ENCODE measurements at regions not wholly inside any gene's neighbourhood (a gene's known extent, or its start where the extent isn't known, plus 50 kb on each side); places are given as distances from the start of the nearest gene placed in this dataset.

DNA sequence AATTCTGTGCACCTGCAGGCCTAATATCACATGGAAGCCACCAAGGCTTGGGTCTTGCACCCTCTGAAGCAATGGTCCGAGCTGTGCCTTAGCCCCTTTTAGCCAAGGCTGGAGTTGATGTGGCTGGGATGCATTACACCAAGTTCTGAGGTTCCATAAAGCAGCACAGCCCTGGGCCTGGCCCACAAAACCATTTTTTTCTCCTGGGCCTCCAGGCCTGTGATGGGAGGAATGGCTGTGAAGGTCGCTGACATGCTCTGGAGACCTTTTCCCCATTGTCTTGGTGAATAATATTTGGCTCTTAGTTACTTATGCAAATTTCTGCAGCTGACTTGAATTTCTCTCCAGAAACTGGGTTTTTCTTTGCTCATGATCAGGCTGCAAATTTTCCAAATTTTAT is 167.3 kb downstream of the HTR1A start (continued):
- TF ChIP-seq, protein P1, sequence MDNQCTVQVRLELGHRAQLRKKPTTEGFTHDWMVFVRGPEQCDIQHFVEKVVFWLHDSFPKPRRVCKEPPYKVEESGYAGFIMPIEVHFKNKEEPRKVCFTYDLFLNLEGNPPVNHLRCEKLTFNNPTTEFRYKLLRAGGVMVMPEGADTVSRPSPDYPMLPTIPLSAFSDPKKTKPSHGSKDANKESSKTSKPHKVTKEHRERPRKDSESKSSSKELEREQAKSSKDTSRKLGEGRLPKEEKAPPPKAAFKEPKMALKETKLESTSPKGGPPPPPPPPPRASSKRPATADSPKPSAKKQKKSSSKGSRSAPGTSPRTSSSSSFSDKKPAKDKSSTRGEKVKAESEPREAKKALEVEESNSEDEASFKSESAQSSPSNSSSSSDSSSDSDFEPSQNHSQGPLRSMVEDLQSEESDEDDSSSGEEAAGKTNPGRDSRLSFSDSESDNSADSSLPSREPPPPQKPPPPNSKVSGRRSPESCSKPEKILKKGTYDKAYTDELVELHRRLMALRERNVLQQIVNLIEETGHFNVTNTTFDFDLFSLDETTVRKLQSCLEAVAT (IDR thresholded peaks at IDR 0.05): no peak
- no peak for TF ChIP-seq LARP7 (IDR thresholded peaks at IDR 0.05)
- no peak for TF ChIP-seq POLR2AphosphoS5 (IDR thresholded peaks at IDR 0.05; ENCODE audit: low read length)
- TF ChIP-seq, protein P2, sequence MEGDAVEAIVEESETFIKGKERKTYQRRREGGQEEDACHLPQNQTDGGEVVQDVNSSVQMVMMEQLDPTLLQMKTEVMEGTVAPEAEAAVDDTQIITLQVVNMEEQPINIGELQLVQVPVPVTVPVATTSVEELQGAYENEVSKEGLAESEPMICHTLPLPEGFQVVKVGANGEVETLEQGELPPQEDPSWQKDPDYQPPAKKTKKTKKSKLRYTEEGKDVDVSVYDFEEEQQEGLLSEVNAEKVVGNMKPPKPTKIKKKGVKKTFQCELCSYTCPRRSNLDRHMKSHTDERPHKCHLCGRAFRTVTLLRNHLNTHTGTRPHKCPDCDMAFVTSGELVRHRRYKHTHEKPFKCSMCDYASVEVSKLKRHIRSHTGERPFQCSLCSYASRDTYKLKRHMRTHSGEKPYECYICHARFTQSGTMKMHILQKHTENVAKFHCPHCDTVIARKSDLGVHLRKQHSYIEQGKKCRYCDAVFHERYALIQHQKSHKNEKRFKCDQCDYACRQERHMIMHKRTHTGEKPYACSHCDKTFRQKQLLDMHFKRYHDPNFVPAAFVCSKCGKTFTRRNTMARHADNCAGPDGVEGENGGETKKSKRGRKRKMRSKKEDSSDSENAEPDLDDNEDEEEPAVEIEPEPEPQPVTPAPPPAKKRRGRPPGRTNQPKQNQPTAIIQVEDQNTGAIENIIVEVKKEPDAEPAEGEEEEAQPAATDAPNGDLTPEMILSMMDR (IDR thresholded peaks at IDR 0.05 in 2 of 3, conservative IDR thresholded peaks at IDR 0.05 in 1 of 3; ENCODE audit: control insufficient read depth in 2 of 3, extremely low read depth in 1 of 3, insufficient read depth in 1 of 3, low read depth in 3 of 3, low read length in 3 of 3): no peak
- TF ChIP-seq ETV6 (conservative IDR thresholded peaks at IDR 0.05 in 1 of 2, IDR thresholded peaks at IDR 0.05 in 1 of 2; ENCODE audit: borderline replicate concordance in 1 of 2, low read depth in 1 of 2): no peak
- TF ChIP-seq, protein P3, sequence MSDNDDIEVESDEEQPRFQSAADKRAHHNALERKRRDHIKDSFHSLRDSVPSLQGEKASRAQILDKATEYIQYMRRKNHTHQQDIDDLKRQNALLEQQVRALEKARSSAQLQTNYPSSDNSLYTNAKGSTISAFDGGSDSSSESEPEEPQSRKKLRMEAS (IDR thresholded peaks at IDR 0.05; ENCODE audit: low read depth, low read length): no peak
- no peak for TF ChIP-seq ASH2L (IDR thresholded peaks at IDR 0.05; ENCODE audit: borderline replicate concordance, low read depth)

DNA sequence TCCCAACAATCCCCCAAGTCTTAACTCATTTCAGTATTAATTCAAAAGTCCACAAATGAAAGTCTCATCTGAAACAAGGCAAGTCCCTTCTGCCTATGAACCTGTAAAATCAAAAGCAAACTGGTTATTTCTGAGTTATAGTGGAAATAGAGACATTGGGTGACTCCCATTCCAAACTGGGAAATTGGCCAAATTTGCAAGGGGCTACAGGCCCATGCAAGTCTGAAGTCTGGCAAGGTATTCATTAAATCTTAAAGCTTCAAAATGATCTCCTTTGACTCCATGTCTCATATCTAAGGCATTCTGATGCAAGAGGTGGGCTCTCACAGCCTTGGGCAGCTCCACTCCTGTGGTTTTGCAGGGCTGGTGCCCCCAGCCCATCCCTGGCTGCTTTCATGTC is 167.9 kb downstream of the HTR1A start:
- H3K4me1 ChIP-seq (ENCODE audit: control insufficient read depth, insufficient read depth, low read length): no peaks in the 10 kb centered on the region
- no peak overlapping the region for H2AFZ ChIP-seq (ENCODE audit: control insufficient read depth, low read depth, low read length)
- intact Hi-C loops (cut with micrococcal nuclease; ENCODE audit: unreplicated experiment): no loop called here
- no peak overlapping the region for H3K4me3 ChIP-seq
- no peak for FAIRE-seq
- ChIA-PET SMC1A (ENCODE audit: uncharacterized antibody, unreplicated experiment) (no interaction called here), POLR2A (no interaction called here), RAD21 (ENCODE audit: unreplicated experiment) (no interaction called here), CTCF (no interaction called here)
- no peak for ATAC-seq
- no peaks in the 10 kb centered on the region for H3K9me3 ChIP-seq (replicated peaks; ENCODE audit: control insufficient read depth, insufficient read depth, low read length)
- no TSS peak for BruUV-seq (replicated peaks)
- H3K9ac ChIP-seq (ENCODE audit: control insufficient read depth, insufficient read depth, low read length): no peak overlapping the region
- no peak overlapping the region for H3K27ac ChIP-seq (ENCODE audit: control insufficient read depth, insufficient read depth)
- in situ Hi-C loops (cut with MboI): no loop called here
- H3K36me3 ChIP-seq (ENCODE audit: control insufficient read depth in 2 of 2, insufficient read depth in 2 of 2, low read length in 1 of 2): no peaks in the 10 kb centered on the region
- H3K4me2 ChIP-seq (ENCODE audit: control insufficient read depth, insufficient read depth): no peak overlapping the region
- no peaks in the 10 kb centered on the region for H3K27me3 ChIP-seq (replicated peaks in 1 of 2; ENCODE audit: control insufficient read depth in 2 of 2, insufficient read depth in 2 of 2, low read length in 1 of 2)
- no peaks in the 10 kb centered on the region for H3K79me2 ChIP-seq (ENCODE audit: control insufficient read depth, insufficient read depth, low read length)
- no peaks in the 10 kb centered on the region for H4K20me1 ChIP-seq (ENCODE audit: control insufficient read depth, insufficient read depth)
- no peak for DNase-seq (ENCODE audit: low read depth, low spot score)
- TF ChIP-seq CBFB (IDR thresholded peaks at IDR 0.05; ENCODE audit: low read depth) (no peak), MYB (IDR thresholded peaks at IDR 0.05; ENCODE audit: borderline replicate concordance, low read depth, low read length) (no peak), MTA3 (IDR thresholded peaks at IDR 0.05; ENCODE audit: borderline replicate concordance, low read length) (no peak), TAF1 (IDR thresholded peaks at IDR 0.05; ENCODE audit: borderline replicate concordance, low read depth, low read length) (no peak), HDAC2 (IDR thresholded peaks at IDR 0.05) (no peak), ZNF274 (IDR thresholded peaks at IDR 0.05; ENCODE audit: insufficient read depth, insufficient read length) (no peak)
- TF ChIP-seq, protein P4, sequence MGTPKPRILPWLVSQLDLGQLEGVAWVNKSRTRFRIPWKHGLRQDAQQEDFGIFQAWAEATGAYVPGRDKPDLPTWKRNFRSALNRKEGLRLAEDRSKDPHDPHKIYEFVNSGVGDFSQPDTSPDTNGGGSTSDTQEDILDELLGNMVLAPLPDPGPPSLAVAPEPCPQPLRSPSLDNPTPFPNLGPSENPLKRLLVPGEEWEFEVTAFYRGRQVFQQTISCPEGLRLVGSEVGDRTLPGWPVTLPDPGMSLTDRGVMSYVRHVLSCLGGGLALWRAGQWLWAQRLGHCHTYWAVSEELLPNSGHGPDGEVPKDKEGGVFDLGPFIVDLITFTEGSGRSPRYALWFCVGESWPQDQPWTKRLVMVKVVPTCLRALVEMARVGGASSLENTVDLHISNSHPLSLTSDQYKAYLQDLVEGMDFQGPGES (IDR thresholded peaks at IDR 0.05): no peak
- TF ChIP-seq, protein P5, sequence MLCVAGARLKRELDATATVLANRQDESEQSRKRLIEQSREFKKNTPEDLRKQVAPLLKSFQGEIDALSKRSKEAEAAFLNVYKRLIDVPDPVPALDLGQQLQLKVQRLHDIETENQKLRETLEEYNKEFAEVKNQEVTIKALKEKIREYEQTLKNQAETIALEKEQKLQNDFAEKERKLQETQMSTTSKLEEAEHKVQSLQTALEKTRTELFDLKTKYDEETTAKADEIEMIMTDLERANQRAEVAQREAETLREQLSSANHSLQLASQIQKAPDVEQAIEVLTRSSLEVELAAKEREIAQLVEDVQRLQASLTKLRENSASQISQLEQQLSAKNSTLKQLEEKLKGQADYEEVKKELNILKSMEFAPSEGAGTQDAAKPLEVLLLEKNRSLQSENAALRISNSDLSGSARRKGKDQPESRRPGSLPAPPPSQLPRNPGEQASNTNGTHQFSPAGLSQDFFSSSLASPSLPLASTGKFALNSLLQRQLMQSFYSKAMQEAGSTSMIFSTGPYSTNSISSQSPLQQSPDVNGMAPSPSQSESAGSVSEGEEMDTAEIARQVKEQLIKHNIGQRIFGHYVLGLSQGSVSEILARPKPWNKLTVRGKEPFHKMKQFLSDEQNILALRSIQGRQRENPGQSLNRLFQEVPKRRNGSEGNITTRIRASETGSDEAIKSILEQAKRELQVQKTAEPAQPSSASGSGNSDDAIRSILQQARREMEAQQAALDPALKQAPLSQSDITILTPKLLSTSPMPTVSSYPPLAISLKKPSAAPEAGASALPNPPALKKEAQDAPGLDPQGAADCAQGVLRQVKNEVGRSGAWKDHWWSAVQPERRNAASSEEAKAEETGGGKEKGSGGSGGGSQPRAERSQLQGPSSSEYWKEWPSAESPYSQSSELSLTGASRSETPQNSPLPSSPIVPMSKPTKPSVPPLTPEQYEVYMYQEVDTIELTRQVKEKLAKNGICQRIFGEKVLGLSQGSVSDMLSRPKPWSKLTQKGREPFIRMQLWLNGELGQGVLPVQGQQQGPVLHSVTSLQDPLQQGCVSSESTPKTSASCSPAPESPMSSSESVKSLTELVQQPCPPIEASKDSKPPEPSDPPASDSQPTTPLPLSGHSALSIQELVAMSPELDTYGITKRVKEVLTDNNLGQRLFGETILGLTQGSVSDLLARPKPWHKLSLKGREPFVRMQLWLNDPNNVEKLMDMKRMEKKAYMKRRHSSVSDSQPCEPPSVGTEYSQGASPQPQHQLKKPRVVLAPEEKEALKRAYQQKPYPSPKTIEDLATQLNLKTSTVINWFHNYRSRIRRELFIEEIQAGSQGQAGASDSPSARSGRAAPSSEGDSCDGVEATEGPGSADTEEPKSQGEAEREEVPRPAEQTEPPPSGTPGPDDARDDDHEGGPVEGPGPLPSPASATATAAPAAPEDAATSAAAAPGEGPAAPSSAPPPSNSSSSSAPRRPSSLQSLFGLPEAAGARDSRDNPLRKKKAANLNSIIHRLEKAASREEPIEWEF (IDR thresholded peaks at IDR 0.05; ENCODE audit: insufficient replicate concordance, low read depth, low read length): no peak

All from GM12878 (cell line).